HCT116 (cell line): ENCODE measurements at regions not wholly inside any gene's neighbourhood (a gene's known extent, or its start where the extent isn't known, plus 50 kb on each side); places are given as distances from the start of the nearest gene placed in this dataset.

Experiments
- ATAC-seq: fragments of 200-7000 bp; cut with Tn5 transposase; 2 replicates; pipeline ENCODE4 v1.9.1; 2020; ENCODE audit warnings: mild to moderate bottlenecking, moderate library complexity
- BruUV-seq: library from RNA; stranded (reverse); fragments of 400-500 nt; replicated peaks from 2 replicates; lab custom pipeline; 2021; lab: Mats Ljungman, UMichigan
- CTCF ChIA-PET: fragments of 300-600 bp; sonication (Branson Sonifier 250); formaldehyde crosslinking; loops from one replicate; lab custom pipeline; 2021; ENCODE audit warnings: antibody characterized with exemption; lab: Charles Lee
- POLR2A ChIA-PET: fragments of 300-600, 350-600 bp; sonication (Branson Sonifier 250); formaldehyde crosslinking; loops from one replicate; lab custom pipeline; 2021; ENCODE audit warnings: antibody characterized with exemption; lab: Charles Lee
- RAD21 ChIA-PET, 2 experiments: fragments of 300-600 bp; sonication (Branson Sonifier 250); formaldehyde crosslinking; loops; one replicate each; lab custom pipeline; 2023; ENCODE audit warnings: low total read pairs in 2 of 2; ENCODE audit not compliant: uncharacterized antibody in 2 of 2, unreplicated experiment in 2 of 2, low non-redundant PET in 1 of 2; lab: Charles Lee
- DNase-seq: peaks from one replicate; pipeline ENCODE4 v3.0.0-alpha.2; 2010; ENCODE audit warnings: low read depth, low spot score
- H2AFZ ChIP-seq: fragments of 200-600 bp; shearing (Covaris generic), sonication (generic); 2 replicates; pipeline ENCODE4 v1.6.1; 2017; ENCODE audit warnings: low read depth, mixed run types, mixed read lengths, antibody characterized with exemption, low read length; ENCODE audit not compliant: poor library complexity, severe bottlenecking
- H3K27ac ChIP-seq: 2 replicates; pipeline ENCODE4 v1.5.1; 2012; ENCODE audit warnings: low read depth, low read length
- H3K27me3 ChIP-seq: fragments of 200-600 bp; sonication (generic); 2 replicates; pipeline ENCODE4 v1.6.1; 2016; ENCODE audit warnings: mixed run types, low read length, mixed read lengths; ENCODE audit not compliant: insufficient read depth
- H3K36me3 ChIP-seq, 2 experiments: fragments of 200-500 bp in 1 of 2; fragments of 200-600 bp in 1 of 2; sonication (Bioruptor generic) in 1 of 2; sonication (generic) in 1 of 2; 2 replicates each; pipeline versions ENCODE4 v1.5.1 to v1.6.1; 2014 to 2016; ENCODE audit warnings: low read length in 2 of 2, inconsistent platforms in 1 of 2, mixed read lengths in 1 of 2, mixed run types in 1 of 2; ENCODE audit not compliant: insufficient read depth in 2 of 2, control insufficient read depth in 1 of 2
- H3K4me1 ChIP-seq, 2 experiments: fragments of 200-600 bp in 1 of 2; sonication (generic) in 1 of 2; 2 replicates each; pipeline versions ENCODE4 v1.5.1 to v1.6.1; 2012 to 2017; ENCODE audit warnings: low read length in 2 of 2, inconsistent platforms in 1 of 2, mild to moderate bottlenecking in 1 of 2, mixed read lengths in 1 of 2, mixed run types in 1 of 2, moderate library complexity in 1 of 2; ENCODE audit not compliant: insufficient read depth in 2 of 2, control insufficient read depth in 1 of 2
- H3K4me2 ChIP-seq: fragments of 200-600 bp; sonication (generic); 2 replicates; pipeline ENCODE4 v1.6.1; 2017; ENCODE audit warnings: mixed run types, low read length, mixed read lengths
- H3K4me3 ChIP-seq, 2 experiments: fragments of 200-600 bp in 1 of 2; sonication (generic) in 1 of 2; replicated peaks in 1 of 2; 2 replicates each; pipeline ENCODE4 v1.5.1; 2011 to 2016; ENCODE audit warnings: low read length in 2 of 2, control low read depth in 1 of 2, low read depth in 1 of 2, mild to moderate bottlenecking in 1 of 2, mixed read lengths in 1 of 2, mixed run types in 1 of 2
- H3K79me2 ChIP-seq: fragments of 200-600 bp; sonication (generic); 2 replicates; pipeline ENCODE4 v1.6.1; 2017; ENCODE audit warnings: mild to moderate bottlenecking, mixed run types, low read length, moderate library complexity, mixed read lengths; ENCODE audit not compliant: insufficient read depth
- H3K9ac ChIP-seq: fragments of 200-600 bp; sonication (generic); 2 replicates; pipeline ENCODE4 v1.6.1; 2016; ENCODE audit warnings: low read length, mixed read lengths
- H3K9me2 ChIP-seq: fragments of 200-600 bp; sonication (generic), shearing (Covaris generic); 2 replicates; pipeline ENCODE4 v1.6.1; 2017; ENCODE audit warnings: mixed run types, mild to moderate bottlenecking, moderate library complexity; ENCODE audit not compliant: insufficient read depth
- H3K9me3 ChIP-seq, 2 experiments: fragments of 200-500 bp in 1 of 2; fragments of 200-600 bp in 1 of 2; sonication (Bioruptor generic) in 1 of 2; sonication (generic) in 1 of 2; 2 replicates each; pipeline ENCODE4 v1.6.1; 2014 to 2017; ENCODE audit warnings: low read length in 2 of 2, mixed read lengths in 2 of 2, inconsistent platforms in 1 of 2, low read depth in 1 of 2, mild to moderate bottlenecking in 1 of 2, mixed run types in 1 of 2, moderate library complexity in 1 of 2; ENCODE audit not compliant: control insufficient read depth in 1 of 2, insufficient read depth in 1 of 2
- H4K20me1 ChIP-seq: fragments of 200-600 bp; sonication (generic), shearing (Covaris generic); 2 replicates; pipeline ENCODE4 v1.6.1; 2017; ENCODE audit warnings: mixed run types, mild to moderate bottlenecking, moderate library complexity; ENCODE audit not compliant: insufficient read depth
- CBX3 ChIP-seq: IDR thresholded peaks from 2 replicates; pipeline ENCODE4 v1.6.1; 2012; ENCODE audit warnings: low read depth
- CEBPB ChIP-seq: IDR thresholded peaks from 2 replicates; pipeline ENCODE4 v1.6.1; 2012; ENCODE audit warnings: low read depth
- EZH2phosphoT487 ChIP-seq: fragments of 200-600 bp; IDR thresholded peaks from 2 replicates; pipeline ENCODE4 v1.6.1; 2018; ENCODE audit warnings: antibody characterized with exemption, borderline replicate concordance
- FOSL1 ChIP-seq: IDR thresholded peaks from 2 replicates; pipeline ENCODE4 v1.6.1; 2012; ENCODE audit warnings: low read depth
- JUND ChIP-seq: IDR thresholded peaks from 2 replicates; pipeline ENCODE4 v1.6.1; 2012
- POLR2A ChIP-seq: IDR thresholded peaks from 2 replicates; pipeline ENCODE4 v1.7.0; 2011; ENCODE audit warnings: borderline replicate concordance; ENCODE audit not compliant: insufficient read depth, insufficient read length; ENCODE audit errors: extremely low read depth
- SIN3A ChIP-seq: IDR thresholded peaks from 2 replicates; pipeline ENCODE4 v1.6.1; 2012; ENCODE audit warnings: low read depth
- SRF ChIP-seq: IDR thresholded peaks from 2 replicates; pipeline ENCODE4 v1.6.1; 2012; ENCODE audit warnings: low read depth
- intact Hi-C: fragments of 100-400 bp; cut with micrococcal nuclease; formaldehyde crosslinking; loops from 2 replicates; pipeline ENCODE4 v1.10.0; 2022
- TF ChIP-seq, protein P1 (sequence below): IDR thresholded peaks from 2 replicates; pipeline ENCODE4 v1.6.1; 2012; ENCODE audit warnings: low read depth

DNA sequence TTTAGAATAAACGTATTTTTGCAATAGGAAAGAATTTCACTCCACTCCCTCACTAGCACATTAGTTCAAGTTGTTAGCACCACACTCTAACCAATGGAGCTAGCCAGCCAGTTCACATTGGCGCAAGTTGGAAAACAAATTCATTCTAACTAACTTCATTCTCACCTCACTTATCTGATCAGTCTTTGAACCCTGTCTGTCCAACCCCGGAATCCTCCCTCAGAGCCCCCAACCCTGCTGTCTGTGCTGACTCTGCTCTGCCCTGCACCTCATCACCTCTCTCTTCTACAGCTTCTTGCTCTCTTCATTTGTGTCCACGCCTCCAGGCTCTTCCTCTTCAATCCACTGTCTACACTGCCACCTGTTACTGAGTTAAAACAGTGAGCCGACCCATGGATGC, 356.5 kb downstream of the IRS1 start:
- intact Hi-C loops: no loop called here
- ATAC-seq: no peak
- H3K9ac ChIP-seq: no peak overlapping the region

More for the DNA sequence above, 356.5 kb downstream of the IRS1 start:
- ChIA-PET POLR2A (no interaction called here), CTCF (no interaction called here), RAD21 (no interaction called here)
- no peaks in the 10 kb centered on the region for H3K79me2 ChIP-seq
- TF ChIP-seq POLR2A (no peak), FOSL1 (no peak), SIN3A (no peak), EZH2phosphoT487 (no peak), CBX3 (no peak), JUND (no peak), SRF (no peak), CEBPB (no peak)
- TF ChIP-seq, protein P1, sequence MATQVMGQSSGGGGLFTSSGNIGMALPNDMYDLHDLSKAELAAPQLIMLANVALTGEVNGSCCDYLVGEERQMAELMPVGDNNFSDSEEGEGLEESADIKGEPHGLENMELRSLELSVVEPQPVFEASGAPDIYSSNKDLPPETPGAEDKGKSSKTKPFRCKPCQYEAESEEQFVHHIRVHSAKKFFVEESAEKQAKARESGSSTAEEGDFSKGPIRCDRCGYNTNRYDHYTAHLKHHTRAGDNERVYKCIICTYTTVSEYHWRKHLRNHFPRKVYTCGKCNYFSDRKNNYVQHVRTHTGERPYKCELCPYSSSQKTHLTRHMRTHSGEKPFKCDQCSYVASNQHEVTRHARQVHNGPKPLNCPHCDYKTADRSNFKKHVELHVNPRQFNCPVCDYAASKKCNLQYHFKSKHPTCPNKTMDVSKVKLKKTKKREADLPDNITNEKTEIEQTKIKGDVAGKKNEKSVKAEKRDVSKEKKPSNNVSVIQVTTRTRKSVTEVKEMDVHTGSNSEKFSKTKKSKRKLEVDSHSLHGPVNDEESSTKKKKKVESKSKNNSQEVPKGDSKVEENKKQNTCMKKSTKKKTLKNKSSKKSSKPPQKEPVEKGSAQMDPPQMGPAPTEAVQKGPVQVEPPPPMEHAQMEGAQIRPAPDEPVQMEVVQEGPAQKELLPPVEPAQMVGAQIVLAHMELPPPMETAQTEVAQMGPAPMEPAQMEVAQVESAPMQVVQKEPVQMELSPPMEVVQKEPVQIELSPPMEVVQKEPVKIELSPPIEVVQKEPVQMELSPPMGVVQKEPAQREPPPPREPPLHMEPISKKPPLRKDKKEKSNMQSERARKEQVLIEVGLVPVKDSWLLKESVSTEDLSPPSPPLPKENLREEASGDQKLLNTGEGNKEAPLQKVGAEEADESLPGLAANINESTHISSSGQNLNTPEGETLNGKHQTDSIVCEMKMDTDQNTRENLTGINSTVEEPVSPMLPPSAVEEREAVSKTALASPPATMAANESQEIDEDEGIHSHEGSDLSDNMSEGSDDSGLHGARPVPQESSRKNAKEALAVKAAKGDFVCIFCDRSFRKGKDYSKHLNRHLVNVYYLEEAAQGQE: no peak
- H3K4me2 ChIP-seq: no peak overlapping the region
- no peaks in the 10 kb centered on the region for H4K20me1 ChIP-seq
- no peaks in the 10 kb centered on the region for H3K9me3 ChIP-seq
- no peaks in the 10 kb centered on the region for H3K36me3 ChIP-seq
- H2AFZ ChIP-seq: no peak overlapping the region
- BruUV-seq: no TSS peak
- H3K4me3 ChIP-seq: no peak overlapping the region
- no peaks in the 10 kb centered on the region for H3K27me3 ChIP-seq
- H3K27ac ChIP-seq: no peak overlapping the region
- no peaks in the 10 kb centered on the region for H3K9me2 ChIP-seq
- H3K4me1 ChIP-seq: peaks cover 0 to 12% of the 10 kb centered on the region in 2 experiments; a peak in 1 of 4 replicates
- no peak for DNase-seq
